H1 (cell line): ENCODE measurements at regions not wholly inside any gene's neighbourhood (a gene's known extent, or its start where the extent isn't known, plus 50 kb on each side); places are given as distances from the start of the nearest gene placed in this dataset.

ENCODE experiments used
- BACH1 ChIP-seq: IDR thresholded peaks from 2 replicates; pipeline ENCODE4 v1.6.1; 2012; ENCODE audit warnings: low read length, improper control_type of control experiment
- CHD7 ChIP-seq: fragments of 300-600 bp; sonication (generic); IDR thresholded peaks from 2 replicates; pipeline ENCODE4 v1.7.1; 2012; ENCODE audit warnings: low read length, moderate library complexity, mild to moderate bottlenecking, inconsistent platforms; ENCODE audit not compliant: insufficient replicate concordance
- EP300 ChIP-seq, 2 experiments: IDR thresholded peaks; 1 replicate in 1 of 2; 2 replicates in 1 of 2; pipeline ENCODE4 v1.6.1; 2011 to 2012; ENCODE audit warnings: low read depth in 2 of 2, low read length in 2 of 2, mild to moderate bottlenecking in 2 of 2, borderline replicate concordance in 1 of 2, inconsistent platforms in 1 of 2, moderate library complexity in 1 of 2
- MAFK ChIP-seq: IDR thresholded peaks from 2 replicates; pipeline ENCODE4 v1.6.1; 2012; ENCODE audit warnings: low read depth, mild to moderate bottlenecking, improper control_type of control experiment, low read length
- PHF8 ChIP-seq: fragments of 200-600 bp; sonication (generic); conservative IDR thresholded peaks from 2 replicates; pipeline ENCODE4 v1.7.1; 2012; ENCODE audit warnings: low read depth, mild to moderate bottlenecking, inconsistent platforms, low read length, moderate library complexity
- SIX5 ChIP-seq: IDR thresholded peaks from 2 replicates; pipeline ENCODE4 v1.6.1; 2011; ENCODE audit warnings: mild to moderate bottlenecking, low read depth, low read length
- TAF1 ChIP-seq: IDR thresholded peaks from 2 replicates; pipeline ENCODE4 v1.6.1; 2011; ENCODE audit warnings: mild to moderate bottlenecking, low read depth, low read length

GRCh38 chr14:55973285-55973800 lies 144.9 kb upstream of the PELI2 start (continued):
- no peak for TF ChIP-seq CHD7
- TF ChIP-seq PHF8: no peak
- no peak for TF ChIP-seq EP300 (IDR thresholded peaks at IDR 0.05; ENCODE audit: borderline replicate concordance in 1 of 2, low read depth in 2 of 2, low read length in 2 of 2)
- no peak for TF ChIP-seq SIX5
- no peak for TF ChIP-seq MAFK
- no peak for TF ChIP-seq TAF1
- no peak for TF ChIP-seq BACH1
